ENCODE measurements at regions not wholly inside any gene's neighbourhood (a gene's known extent, or its start where the extent isn't known, plus 50 kb on each side); places are given as distances from the start of the nearest gene placed in this dataset.

GRCh38 chr7:40945788-40946187 is 757.1 kb downstream of the INHBA start:
- POLR2A ChIA-PET, result no interaction called here
- TF ChIP-seq JUNB (IDR thresholded peaks at IDR 0.05), result no peak
- TF ChIP-seq BHLHE40 (IDR thresholded peaks at IDR 0.05; ENCODE audit: low read depth, low read length), result no peak
- TF ChIP-seq ZSCAN20 (CRISPR knock-in tag; IDR thresholded peaks at IDR 0.05), result no peak
- TF ChIP-seq CEBPB (IDR thresholded peaks at IDR 0.05), result no peak
- no peak for TF ChIP-seq FOSB (CRISPR knock-in tag; IDR thresholded peaks at IDR 0.05)
- TF ChIP-seq HES2 (IDR thresholded peaks at IDR 0.05), result no peak
- TF ChIP-seq HEYL (CRISPR knock-in tag; IDR thresholded peaks at IDR 0.05), result no peak
- TF ChIP-seq, protein P1, sequence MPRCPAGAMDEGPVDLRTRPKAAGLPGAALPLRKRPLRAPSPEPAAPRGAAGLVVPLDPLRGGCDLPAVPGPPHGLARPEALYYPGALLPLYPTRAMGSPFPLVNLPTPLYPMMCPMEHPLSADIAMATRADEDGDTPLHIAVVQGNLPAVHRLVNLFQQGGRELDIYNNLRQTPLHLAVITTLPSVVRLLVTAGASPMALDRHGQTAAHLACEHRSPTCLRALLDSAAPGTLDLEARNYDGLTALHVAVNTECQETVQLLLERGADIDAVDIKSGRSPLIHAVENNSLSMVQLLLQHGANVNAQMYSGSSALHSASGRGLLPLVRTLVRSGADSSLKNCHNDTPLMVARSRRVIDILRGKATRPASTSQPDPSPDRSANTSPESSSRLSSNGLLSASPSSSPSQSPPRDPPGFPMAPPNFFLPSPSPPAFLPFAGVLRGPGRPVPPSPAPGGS (IDR thresholded peaks at IDR 0.05), result no peak
- TF ChIP-seq CHD2 (IDR thresholded peaks at IDR 0.05; ENCODE audit: low read length, partially characterized antibody), result no peak
- TF ChIP-seq SMC3 (IDR thresholded peaks at IDR 0.05), result no peak
- TF ChIP-seq E2F6 (IDR thresholded peaks at IDR 0.05; ENCODE audit: borderline replicate concordance, low read depth), result no peak
- TF ChIP-seq USF2 (IDR thresholded peaks at IDR 0.05), result no peak
- no peak for TF ChIP-seq HOXB13 (CRISPR knock-in tag; IDR thresholded peaks at IDR 0.05; ENCODE audit: low read depth)
- no peak for TF ChIP-seq CTCF (IDR thresholded peaks at IDR 0.05)
- TF ChIP-seq FOXS1 (CRISPR knock-in tag; IDR thresholded peaks at IDR 0.05), result no peak
- TF ChIP-seq NFE2L2 (conservative IDR thresholded peaks at IDR 0.05; ENCODE audit: low read length), result no peak
- no peak for TF ChIP-seq MYC (IDR thresholded peaks at IDR 0.05; ENCODE audit: borderline replicate concordance, low read length)
- TF ChIP-seq JUN (IDR thresholded peaks at IDR 0.05), result no peak
- TF ChIP-seq NPAS2 (CRISPR knock-in tag; IDR thresholded peaks at IDR 0.05; ENCODE audit: borderline replicate concordance), result no peak
- TF ChIP-seq KDM5A (IDR thresholded peaks at IDR 0.05), result no peak
- 71% methylated on average over 2 of the region's 2 CpGs for WGBS (ENCODE audit: missing lambda C conversion rate)
- Histone ChIP-seq H3K4me1 (no peaks in the 10 kb centered on the region), H3K27ac (no peak overlapping the region), H3K4me3 (no peak overlapping the region), H3K4me2 (no peak overlapping the region), H3K9me3 (peaks cover 3% of the 10 kb centered on the region; the same call in 1 of the 3 replicates)
- CTCF ChIA-PET, result interaction anchor here (0.6 kb wide), 1 partner anchor 293 kb away, joined by 3 read pairs; no protein-coding TSS in a partner anchor
- FAIRE-seq (no peak), ATAC-seq (no peak), DNase-seq (ENCODE audit: low read depth in 1 of 2, low spot score in 1 of 2) (no peak)

- no peak for FAIRE-seq
- no peak overlapping the region for H3K4me2 ChIP-seq
Measured at GRCh38 chr7:40944981-40945585, 757.8 kb downstream of the INHBA start.

More at GRCh38 chr7:40944981-40945585, 757.8 kb downstream of the INHBA start:
- CTCF ChIA-PET, result interaction anchor here (0.6 kb wide), 1 partner anchor 292 kb away, joined by 3 read pairs; no protein-coding TSS in a partner anchor
- no peak for DNase-seq (ENCODE audit: low read depth in 1 of 2, low spot score in 1 of 2)
- peaks cover 3% of the 10 kb centered on the region; the same call in 1 of the 3 replicates for H3K9me3 ChIP-seq
- H3K4me1 ChIP-seq, result no peaks in the 10 kb centered on the region
- H3K27ac ChIP-seq, result no peak overlapping the region
- H3K4me3 ChIP-seq, result no peak overlapping the region
- no peak for ATAC-seq
- POLR2A ChIA-PET, result no interaction called here
- TF ChIP-seq KDM1A (IDR thresholded peaks at IDR 0.05; ENCODE audit: low read depth), result no peak
- TF ChIP-seq, protein P1 (IDR thresholded peaks at IDR 0.05), result no peak
- no peak for TF ChIP-seq JUNB (IDR thresholded peaks at IDR 0.05)
- no peak for TF ChIP-seq ZC3H11A (IDR thresholded peaks at IDR 0.05)
- no peak for TF ChIP-seq NR3C1 (IDR thresholded peaks at IDR 0.05)
- no peak for TF ChIP-seq EP300 (IDR thresholded peaks at IDR 0.05)
- TF ChIP-seq CHD2 (IDR thresholded peaks at IDR 0.05; ENCODE audit: low read length, partially characterized antibody), result no peak
- TF ChIP-seq CHD4 (IDR thresholded peaks at IDR 0.05; ENCODE audit: borderline replicate concordance), result no peak
- TF ChIP-seq ESRRA (IDR thresholded peaks at IDR 0.05; ENCODE audit: borderline replicate concordance, low read length), result no peak
- TF ChIP-seq BHLHE40 (IDR thresholded peaks at IDR 0.05; ENCODE audit: low read depth, low read length), result no peak
- TF ChIP-seq RAD21 (conservative IDR thresholded peaks at IDR 0.05 in 1 of 2, IDR thresholded peaks at IDR 0.05 in 1 of 2), result no peak

All from A549 (cell line).